Activated naive CD4-positive, alpha-beta T cell (primary cell): ENCODE measurements at regions not wholly inside any gene's neighbourhood (a gene's known extent, or its start where the extent isn't known, plus 50 kb on each side); places are given as distances from the start of the nearest gene placed in this dataset.

Source experiments
- DNase-seq, 4 experiments: peaks; one replicate each; lab custom pipeline; 2025; lab: John Stamatoyannopoulos, UW

DNA sequence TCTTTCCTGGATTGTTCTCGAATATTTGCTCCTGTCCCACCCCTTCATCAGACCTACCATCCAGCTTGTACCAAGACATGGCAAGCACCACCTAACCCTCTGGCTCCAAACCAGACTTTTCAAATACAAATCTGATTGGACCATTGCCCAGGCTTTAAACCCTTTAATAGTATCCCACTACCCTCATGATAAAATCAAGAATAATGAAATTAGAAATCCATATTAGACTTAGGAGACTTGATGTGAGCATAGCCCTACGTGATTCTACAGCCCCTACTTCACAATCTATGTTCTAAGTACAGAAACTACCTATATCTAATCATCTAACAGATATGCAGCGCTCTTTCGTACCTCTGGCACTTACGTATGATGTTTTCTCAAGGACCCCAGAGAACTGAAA lies 375.2 kb upstream of the CPEB2 start:
- DNase-seq = no peak

DNA sequence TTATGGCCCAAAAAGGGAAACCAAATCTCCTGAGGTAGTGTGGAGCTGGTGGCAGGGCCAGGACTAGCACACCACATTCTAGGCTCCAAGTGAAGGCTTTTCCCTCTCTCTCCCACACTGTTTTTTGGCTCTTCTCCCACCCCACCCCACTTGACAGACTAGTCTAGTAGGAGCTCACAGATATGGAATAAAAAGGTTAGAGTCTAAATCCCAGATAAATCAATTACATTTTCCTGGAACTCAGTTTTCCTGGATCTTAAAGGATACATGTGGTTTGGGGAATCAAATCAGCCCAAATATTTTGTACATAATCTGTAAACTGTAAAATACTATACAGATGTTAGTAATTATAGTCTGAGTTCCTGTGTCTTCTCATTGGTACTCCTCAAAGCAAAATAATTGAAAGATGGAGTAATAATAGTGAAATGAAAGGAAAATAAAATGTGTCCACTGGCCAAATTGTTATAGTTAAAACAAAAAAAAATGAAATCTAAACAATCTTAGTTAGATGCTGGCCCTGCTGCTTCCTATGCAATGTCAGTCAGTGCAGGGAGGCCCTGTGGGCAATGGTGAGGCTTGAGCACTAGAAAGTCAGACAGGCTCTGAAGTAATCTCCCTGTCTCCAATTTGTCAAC lies 370.4 kb upstream of the CPEB2 start:
- no peak for DNase-seq

DNA sequence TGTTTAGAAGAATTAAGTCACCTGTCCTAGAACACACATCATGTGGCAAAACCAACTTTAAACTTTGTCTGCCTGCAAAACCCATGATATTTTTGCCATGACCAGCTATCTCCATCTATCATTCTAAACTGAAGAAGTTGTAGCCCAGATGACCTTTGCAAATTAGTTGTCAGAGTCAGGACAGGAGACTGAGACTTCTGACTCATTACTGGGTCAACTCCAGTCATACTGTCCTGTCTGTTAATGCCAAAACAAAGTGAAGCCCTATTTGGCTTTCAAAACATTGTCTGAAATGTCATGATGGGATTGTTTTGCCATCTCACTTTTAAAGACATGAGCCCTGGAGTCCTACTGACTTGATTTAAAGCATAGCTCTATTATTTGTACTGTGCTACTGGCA lies 365.7 kb upstream of the CPEB2 start:
- DNase-seq = no peak

DNA sequence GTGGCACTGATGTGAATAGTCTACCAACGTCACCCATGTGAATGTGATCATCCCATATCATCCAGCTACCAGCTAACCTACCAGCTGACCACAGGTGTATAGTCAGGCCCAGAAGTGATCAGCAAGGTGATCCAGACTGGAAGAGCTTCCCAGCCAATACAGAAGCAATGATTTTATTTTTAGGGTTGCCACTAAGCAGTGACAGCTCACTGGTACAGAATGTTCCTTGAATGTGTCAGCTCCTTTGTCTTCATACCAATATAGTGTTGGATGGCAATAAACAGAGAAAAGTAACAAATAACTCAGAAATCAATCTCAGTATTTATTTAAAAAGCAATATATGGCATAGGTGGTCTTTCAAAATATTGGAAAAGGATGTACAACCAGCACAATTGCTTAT lies 361.8 kb upstream of the CPEB2 start:
- DNase-seq = no peak

DNA sequence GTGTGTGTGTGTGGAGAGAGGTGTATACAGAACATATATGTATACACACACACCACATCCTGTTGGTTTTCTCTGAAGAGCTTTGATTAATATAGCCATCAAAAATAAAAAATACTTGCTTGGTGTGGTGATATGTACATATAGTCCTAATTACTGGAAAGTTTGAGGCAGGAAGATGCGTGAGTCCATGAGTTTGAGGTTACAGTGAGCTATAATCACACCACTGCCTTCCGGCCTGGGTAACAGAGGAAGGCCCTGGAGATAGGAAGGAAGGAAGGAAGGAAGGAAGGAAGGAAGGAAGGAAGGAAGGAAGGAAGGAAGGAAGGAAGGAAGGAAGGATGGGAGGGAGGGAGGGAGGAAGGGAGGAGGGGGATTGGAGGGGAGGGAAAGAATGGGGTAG lies 360.4 kb upstream of the CPEB2 start:
- no peak for DNase-seq

DNA sequence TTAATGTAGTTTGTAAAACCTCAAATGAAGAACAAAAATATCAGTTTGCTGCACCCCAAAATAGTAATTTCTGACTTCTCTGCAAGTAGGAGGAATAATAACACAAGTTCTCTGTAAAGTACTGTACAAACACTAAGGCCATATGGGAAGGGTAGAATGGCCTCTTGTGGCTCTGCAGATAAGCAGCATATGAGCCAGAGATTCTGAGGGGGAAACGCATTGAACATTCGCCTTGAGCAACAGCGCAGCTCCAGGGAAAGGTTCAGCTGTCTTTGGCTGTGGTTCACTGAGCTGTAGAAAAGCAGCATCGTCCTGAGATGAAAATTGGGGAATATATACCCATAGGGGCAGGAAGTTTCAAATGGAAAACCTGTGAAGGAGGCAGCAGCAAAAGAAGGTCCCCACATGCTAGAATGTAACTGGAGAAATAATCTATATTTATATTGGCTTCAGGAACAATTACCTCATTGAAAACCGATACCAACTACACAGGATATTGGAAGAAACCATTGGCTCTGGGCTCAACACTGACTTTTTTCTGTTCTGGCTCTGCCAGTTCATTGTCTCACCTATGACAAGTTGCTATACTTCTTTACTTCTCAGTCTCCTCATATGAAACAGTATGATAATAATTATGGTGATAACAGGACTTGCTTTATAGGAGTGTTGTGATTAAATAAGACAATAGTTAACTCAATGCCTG lies 357.6 kb upstream of the CPEB2 start:
- no peak for DNase-seq

DNA sequence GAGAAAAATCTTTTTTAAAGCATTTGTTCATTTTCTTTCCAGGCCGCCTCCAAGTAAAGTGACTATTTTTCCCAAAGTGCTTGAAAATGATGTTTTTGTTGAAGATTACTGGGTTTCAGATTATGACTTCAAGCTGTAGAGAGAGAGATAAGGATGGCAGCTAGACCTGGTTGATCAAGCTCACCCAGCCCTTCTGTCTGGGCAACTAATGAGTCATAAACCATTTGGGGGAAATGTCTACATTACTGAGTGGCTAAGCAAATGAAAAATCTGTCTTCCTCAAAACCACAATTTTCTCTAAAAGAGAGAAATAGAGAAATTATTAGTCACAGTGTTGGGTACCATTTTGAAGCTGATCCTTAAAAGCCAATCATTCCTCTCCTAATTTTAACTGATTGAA lies 355.4 kb upstream of the CPEB2 start:
- DNase-seq = no peak

DNA sequence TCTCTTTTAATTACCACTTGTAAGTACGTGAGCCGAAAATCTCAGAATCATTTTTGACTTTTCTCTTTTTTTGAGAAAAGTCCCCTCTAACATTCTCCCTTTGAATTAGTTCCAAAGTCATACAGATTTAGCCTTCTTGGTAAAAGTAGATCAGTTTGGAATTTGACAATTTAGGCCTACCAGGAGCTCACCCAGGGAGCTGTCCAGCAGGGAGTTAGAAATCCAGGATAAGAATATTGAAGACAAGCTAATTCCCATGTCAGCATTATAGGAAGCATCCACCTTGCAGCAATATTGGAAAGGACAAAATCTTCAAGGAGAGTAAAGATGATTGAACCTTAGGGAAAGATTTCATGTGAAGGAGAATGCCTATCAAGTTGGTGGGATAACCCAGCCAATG lies 352.2 kb upstream of the CPEB2 start:
- no peak for DNase-seq

DNA sequence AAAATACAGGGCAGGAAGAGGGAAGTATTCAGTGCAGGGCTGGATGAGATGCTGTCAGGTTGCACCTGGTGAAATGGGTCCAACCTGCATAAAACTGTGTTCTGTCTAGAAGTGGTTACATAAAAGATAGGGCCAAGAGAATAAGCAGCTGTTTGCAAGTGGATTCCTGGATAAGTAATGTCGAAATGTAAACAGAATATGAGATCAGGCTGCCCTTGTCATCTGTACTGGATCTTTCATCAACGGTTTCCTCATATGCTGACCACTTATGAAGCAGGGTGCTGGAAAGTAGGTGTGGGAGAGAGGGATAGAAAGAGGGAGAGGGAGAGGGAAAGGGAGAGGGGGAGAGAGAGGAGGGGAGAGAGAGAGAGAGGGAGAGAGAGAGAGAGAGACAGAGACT lies 349.8 kb upstream of the CPEB2 start:
- no peak for DNase-seq

DNA sequence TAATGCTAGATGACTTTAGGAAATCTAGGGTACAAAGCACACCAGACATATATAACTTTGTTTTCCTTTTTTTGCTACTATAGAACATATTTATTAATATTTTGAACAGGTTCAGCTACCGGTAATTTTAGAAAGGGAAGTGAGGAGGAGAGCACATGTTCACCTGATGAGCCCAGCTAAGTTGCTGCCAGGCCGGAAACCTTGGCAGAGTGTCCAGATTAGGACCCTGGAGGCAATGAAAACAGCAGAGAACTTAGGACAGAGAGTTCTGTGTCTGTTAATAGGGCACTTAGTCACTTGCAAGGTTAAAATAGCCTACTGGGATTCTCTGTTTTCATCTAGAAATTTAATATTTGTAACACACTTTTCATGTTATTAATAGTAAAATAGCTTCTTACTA lies 348.9 kb upstream of the CPEB2 start:
- no peak for DNase-seq

DNA sequence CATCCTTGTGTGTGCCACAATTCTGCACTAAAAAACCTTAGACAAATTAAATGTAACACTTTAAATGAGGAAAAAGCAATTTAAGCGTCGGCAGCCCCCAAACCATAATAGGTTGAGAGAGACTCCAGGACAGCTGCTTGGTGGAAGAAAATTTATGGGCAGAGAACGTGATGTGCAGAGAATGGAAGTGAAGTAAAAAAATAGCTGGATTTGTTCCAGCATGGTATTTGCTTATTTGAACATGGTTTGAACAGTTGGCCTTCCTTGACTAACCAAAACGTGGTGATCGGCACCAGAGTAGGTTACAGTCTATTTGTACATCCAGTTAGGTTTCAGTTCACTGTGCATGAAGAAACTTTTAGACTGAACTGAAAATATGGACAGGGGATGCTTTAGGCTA lies 343.0 kb upstream of the CPEB2 start:
- no peak for DNase-seq

DNA sequence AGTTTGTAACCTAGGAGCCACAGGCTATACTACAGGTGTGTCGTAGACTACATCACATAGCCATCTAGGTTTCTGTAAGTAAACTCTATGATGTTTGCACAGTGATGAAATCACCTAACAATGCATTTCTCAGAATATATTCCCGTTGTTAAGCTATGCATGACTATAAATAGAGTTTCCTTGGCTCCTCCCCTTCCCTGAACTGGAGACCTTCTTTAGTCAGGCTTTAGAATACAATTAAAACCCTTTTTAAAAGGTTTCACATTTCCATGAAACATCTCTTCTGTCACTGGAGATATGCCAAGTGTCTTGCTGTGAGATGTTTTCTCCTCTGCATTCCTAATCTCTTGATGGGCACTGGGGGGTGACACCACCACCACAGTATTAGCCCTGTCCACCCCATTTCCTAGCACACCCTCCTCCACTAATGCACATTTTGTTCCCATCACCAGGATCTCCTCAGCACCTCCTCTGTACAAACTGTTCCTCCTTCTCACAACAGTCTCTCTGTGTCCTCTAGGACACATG lies 334.6 kb upstream of the CPEB2 start:
- DNase-seq = no peak

DNA sequence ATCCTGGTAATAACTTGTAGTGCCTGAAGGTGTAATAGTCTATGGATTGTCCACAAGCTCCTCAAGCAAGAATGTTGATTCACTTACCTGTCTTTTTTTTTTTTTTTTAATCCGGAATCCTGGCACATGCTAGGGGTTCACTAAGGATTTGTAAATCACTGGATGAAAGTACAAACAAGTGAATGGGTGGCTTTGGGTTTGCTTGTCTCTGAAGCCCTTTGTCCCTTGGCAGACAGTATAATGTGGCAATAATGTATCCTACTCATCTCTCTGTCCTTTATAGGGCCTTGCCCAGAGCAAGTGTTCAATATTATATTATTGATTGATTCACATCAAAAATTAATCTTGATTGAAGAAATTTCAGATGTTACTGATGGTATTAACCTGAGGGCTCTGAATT lies 334.0 kb upstream of the CPEB2 start:
- DNase-seq = no peak

DNA sequence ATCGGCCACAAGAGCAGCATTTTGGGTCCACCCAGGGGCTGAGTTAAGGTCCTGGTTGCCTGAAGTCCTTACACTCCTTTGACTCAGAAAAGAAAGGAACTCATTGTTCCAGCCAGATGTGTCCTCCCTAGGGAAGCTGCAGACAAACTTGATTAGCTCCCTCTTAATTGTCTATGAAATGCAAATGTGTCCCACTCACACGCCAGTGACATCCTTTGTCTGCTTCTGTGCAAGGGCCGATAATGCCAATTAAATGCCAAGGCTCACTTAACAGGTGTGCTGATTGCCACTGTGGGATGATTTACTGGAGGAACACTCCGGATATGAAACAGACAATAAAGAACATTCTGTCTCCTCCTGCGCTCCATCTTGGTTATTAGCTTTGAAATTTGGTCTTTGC lies 332.9 kb upstream of the CPEB2 start:
- no peak for DNase-seq

DNA sequence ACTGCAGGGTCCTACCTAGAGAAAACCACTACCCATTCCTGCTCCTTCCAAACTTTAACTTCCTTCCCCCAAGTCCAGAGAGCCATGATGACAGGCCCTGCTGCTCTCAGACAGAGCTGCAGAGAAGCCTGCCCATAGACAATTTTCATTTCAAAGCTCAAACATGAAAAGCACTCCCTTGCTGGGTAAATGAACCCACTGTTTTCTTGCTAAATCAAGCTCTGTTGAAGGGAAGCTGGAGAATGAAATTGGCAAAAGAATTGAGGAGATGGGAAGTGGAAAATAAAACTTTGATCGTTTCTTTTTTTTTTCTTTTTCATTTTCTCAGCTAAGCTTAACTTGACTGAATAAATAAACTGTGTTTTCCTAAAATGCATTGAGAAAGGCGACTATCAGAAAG lies 331.1 kb upstream of the CPEB2 start:
- no peak for DNase-seq

DNA sequence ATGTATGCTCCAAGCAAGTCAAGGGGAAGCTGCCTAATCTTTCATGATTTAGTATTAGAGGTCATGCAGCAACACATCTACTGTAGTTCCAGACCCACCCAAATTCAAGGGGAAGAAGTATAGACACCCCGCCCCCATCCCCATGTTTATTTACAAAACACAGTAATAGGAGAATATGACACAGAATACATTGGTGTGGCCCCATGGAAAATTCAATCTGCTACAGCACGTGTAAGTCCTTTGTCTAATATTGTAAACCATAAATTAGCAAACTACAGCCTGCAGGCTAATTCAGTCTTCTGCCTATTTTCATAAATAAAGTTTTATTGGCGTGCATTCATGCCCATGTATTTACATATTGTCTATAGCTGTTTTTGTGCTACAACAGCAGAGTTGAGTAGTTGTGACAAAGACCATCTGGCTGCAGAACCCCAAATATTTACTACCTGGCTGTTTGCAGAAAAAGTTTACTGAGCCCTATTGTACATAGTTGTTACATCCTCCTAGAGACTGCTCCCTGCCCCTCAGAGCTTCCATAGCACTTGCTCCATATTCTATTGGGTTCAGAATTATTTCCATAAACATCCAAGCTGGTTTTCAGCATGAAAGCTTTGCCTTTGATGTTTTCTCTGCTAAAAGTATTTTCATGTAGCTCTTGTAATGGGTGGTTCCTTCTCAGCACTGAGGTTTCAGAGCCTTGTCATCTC lies 326.8 kb upstream of the CPEB2 start:
- no peak for DNase-seq

DNA sequence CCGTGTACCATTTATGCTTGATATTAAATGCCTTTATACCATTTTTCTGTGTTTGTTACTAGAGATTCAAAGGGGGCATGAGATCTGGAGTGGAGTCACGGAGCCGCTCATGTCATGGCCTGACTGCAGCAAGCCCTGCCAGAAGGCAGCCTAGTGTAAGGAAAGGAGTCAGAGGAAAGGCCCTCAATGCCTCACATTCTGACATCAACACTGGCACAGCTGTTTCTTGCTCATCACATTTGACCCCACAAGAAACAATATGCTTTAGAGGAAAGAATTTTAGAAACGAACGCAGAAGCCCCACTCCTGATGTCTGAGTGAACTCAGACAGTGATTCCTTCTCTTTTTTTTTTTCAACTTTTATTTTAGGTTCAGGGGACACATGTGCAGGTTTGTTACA lies 322.4 kb upstream of the CPEB2 start:
- DNase-seq = no peak

DNA sequence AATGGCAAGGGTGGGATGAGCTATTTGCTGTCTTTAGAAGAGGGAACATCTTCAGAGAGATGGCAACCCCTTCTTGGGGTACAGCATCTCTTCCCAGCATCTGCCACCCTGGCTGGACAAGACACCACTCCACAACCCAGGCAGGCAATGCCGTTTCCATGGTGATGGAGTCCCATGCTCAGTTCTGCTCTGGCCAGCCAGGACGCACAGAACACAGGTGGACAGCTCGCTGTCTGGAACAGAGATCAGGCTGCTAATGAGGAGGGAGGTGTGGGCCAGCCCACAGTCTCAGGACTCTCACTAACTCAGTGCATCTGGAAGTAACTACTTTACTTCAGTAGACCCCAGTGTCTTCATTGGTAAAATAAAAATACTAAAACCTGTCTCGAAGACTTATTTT lies 321.0 kb upstream of the CPEB2 start:
- DNase-seq = no peak

DNA sequence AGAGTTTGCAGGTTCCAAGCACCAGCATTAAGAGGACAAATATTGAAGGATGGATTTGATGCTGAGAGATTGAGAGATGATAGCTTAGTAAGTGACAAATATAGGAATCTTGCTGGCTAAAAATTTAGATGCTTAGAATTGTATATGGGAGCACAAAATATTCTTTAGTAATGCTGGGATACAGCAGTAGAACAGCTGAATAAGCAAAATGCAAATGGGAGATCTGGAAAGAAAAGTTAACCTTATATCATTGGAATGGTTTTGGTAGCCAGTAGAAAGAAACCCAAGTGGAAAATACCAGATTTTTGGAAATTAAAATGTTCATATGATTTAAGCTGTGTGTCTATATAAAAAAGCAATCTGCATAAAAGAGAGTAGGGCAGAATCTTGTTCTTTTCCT lies 308.6 kb upstream of the CPEB2 start:
- DNase-seq = no peak

DNA sequence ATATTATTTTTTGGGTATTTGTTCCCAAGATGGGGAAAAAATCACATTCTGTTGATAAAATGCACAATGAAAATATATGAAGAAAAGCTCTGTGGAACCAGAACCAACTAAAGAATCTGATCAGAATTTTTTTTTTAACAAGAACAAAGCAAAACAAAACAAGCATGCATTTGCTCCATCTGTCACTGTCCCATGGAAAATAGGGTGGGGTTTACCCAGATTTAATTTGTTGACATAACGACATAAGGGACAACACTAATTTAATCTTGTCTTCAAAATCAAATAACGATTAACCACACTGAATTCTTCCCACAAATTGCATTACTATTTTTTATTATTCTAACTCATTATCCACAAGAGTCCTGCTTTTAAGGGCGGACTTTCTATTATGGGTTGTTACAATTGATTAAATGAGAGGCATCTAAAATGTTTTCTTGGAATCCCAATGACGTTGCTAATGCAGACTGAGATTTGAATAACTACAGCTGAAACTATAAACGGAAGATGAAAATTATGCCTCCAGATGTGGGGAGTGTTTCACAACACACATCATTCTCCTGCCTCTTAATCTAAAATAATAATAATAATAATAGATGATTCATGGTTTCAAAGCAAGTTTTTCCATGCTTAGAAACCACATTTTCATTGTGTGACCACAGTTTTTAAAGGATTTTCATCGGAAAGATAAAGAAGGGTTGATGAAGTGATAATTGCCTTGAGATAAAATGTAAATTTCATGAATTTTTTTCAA lies 307.0 kb upstream of the CPEB2 start:
- DNase-seq = no peak

DNA sequence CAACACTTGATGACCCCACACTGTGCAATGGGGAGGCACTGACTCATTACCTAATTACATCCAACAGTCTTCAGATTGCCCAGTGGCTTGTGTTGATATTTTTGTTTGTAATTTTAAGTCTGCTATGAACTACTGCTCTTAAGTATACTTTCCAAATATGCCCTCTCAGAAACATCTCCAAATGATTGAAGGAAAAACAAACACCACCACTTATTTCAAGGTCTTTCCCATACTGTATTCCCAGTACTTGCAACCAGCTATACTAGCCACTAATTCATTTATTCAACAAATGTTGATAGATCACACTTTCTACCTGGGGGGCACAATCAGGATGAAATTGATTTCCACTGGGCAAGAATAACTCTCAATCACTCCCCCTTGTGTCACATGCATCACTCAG lies 302.2 kb upstream of the CPEB2 start:
- DNase-seq = no peak

DNA sequence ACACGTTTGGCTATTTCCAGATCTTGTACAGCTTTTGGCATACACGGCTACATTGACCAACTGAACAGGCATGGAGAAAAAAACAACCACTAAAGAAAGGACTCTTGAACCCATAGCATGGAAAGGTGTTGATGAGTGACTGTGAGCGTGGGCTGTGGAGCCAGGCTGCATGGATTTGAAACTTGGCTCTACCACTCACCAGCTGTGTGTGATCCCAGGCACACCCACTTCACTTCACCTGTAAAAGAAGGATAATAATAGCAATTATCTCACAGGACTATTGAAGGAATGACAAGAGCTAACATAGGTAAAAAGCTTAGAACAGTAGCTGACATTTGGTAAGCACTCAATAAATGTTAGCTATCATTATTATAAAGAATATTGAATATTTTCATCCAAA lies 301.7 kb upstream of the CPEB2 start:
- no peak for DNase-seq

DNA sequence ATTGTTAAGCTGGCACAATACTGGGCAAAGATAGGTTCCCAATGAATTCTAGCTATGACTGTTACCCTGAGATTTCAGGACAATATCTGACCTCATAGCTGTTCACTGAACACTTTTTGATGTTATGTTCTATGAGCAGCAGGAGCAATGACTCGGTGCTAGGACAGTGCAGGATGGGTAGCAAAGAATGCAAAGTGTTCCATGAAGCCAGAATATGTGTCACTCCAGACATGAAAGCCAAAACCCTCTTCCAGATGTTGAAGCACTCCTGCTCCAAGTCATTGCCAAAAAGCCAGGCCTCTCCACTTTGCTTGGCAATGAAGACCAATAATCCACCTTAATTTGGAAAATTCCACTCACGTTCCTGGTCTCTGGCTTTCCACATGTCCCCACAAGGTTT lies 300.9 kb upstream of the CPEB2 start:
- DNase-seq = no peak
